ENCODE measurements at regions not wholly inside any gene's neighbourhood (a gene's known extent, or its start where the extent isn't known, plus 50 kb on each side); places are given as distances from the start of the nearest gene placed in this dataset.

GRCh38 chr17:63317166-63317840 is 128.8 kb downstream of the CYB561 start:
- peaks cover 0 to 1% (median 0%) of the 10 kb centered on the region in 4 donors for H3K9me3 ChIP-seq (ENCODE audit: control insufficient read depth in 4 of 4, insufficient read depth in 3 of 4, low read length in 3 of 4)
- no peak overlapping the region for H3K27ac ChIP-seq (ENCODE audit: low read depth in 1 of 2, low read length in 1 of 2)
- peaks cover 0 to 36% (median 9%) of the 10 kb centered on the region in 4 donors for H3K36me3 ChIP-seq (ENCODE audit: control insufficient read depth in 4 of 4, insufficient read depth in 4 of 4, low read length in 4 of 4)
- no peak overlapping the region for H3K4me3 ChIP-seq
- no peak for TF ChIP-seq CTCF (IDR thresholded peaks at IDR 0.05; ENCODE audit: control extremely low read depth, extremely low read depth)
- 76 to 92% methylated on average over 2 of the region's 2 CpGs for WGBS, 2 donors
- H3K27me3 ChIP-seq (ENCODE audit: control insufficient read depth in 3 of 3, insufficient read depth in 3 of 3, low read length in 2 of 3) = no peaks in the 10 kb centered on the region
- DNase-seq = peak in 1 of 3 donors; percentile 42
- no peak overlapping the region for H3K9ac ChIP-seq (ENCODE audit: insufficient read depth in 1 of 2, low read length in 2 of 2)
- no peak for ATAC-seq (ENCODE audit: insufficient read depth, low FRiP score)
- H3K4me1 ChIP-seq (ENCODE audit: control insufficient read depth in 5 of 5, insufficient read depth in 5 of 5, low read length in 5 of 5) = peaks cover 2 to 20% (median 5%) of the 10 kb centered on the region in 5 donors

GRCh38 chr17:63325808-63326207 is 120.3 kb downstream of the CYB561 start:
- no peak for ATAC-seq (ENCODE audit: insufficient read depth, low FRiP score)
- peak in 2 of 3 donors; percentile 90 to 92 for DNase-seq
- Histone ChIP-seq H3K4me3 (no peak overlapping the region), H3K9me3 (ENCODE audit: control insufficient read depth in 4 of 4, insufficient read depth in 3 of 4, low read length in 3 of 4) (no peaks in the 10 kb centered on the region), H3K27me3 (ENCODE audit: control insufficient read depth in 3 of 3, insufficient read depth in 3 of 3, low read length in 2 of 3) (no peaks in the 10 kb centered on the region), H3K27ac (ENCODE audit: low read depth in 1 of 2, low read length in 1 of 2) (no peak overlapping the region), H3K9ac (ENCODE audit: insufficient read depth in 1 of 2, low read length in 2 of 2) (no peak overlapping the region), H3K36me3 (ENCODE audit: control insufficient read depth in 4 of 4, insufficient read depth in 4 of 4, low read length in 4 of 4) (peaks cover 0 to 8% (median 2%) of the 10 kb centered on the region in 4 donors), H3K4me1 (ENCODE audit: control insufficient read depth in 5 of 5, insufficient read depth in 5 of 5, low read length in 5 of 5) (peaks cover 0 to 42% (median 0%) of the 10 kb centered on the region in 5 donors)
- no peak for TF ChIP-seq CTCF (IDR thresholded peaks at IDR 0.05; ENCODE audit: control extremely low read depth, extremely low read depth)
- WGBS, 2 donors = 63 to 70% methylated on average over 4 of the region's 4 CpGs

- no peaks in the 10 kb centered on the region for H3K9me3 ChIP-seq (ENCODE audit: control insufficient read depth in 4 of 4, insufficient read depth in 3 of 4, low read length in 3 of 4)
- no peak for DNase-seq
These were observed 116.2 kb downstream of the CYB561 start for GRCh38 chr17:63329876-63330275.

More at GRCh38 chr17:63329876-63330275, 116.2 kb downstream of the CYB561 start:
- Histone ChIP-seq H3K36me3 (ENCODE audit: control insufficient read depth in 4 of 4, insufficient read depth in 4 of 4, low read length in 4 of 4) (peaks cover 0 to 7% (median 4%) of the 10 kb centered on the region in 4 donors), H3K27me3 (ENCODE audit: control insufficient read depth in 3 of 3, insufficient read depth in 3 of 3, low read length in 2 of 3) (no peaks in the 10 kb centered on the region), H3K27ac (ENCODE audit: low read depth in 1 of 2, low read length in 1 of 2) (no peak overlapping the region), H3K9ac (ENCODE audit: insufficient read depth in 1 of 2, low read length in 2 of 2) (peak overlapping the region in 1 of 2 donors; percentile 10), H3K4me1 (ENCODE audit: control insufficient read depth in 5 of 5, insufficient read depth in 5 of 5, low read length in 5 of 5) (peaks cover 0 to 40% (median 0%) of the 10 kb centered on the region in 5 donors), H3K4me3 (no peak overlapping the region)
- no peak for ATAC-seq (ENCODE audit: insufficient read depth, low FRiP score)
- TF ChIP-seq CTCF (IDR thresholded peaks at IDR 0.05; ENCODE audit: control extremely low read depth, extremely low read depth) = no peak
